Psoas muscle (tissue), 7 donors: ENCODE measurements at regions not wholly inside any gene's neighbourhood (a gene's known extent, or its start where the extent isn't known, plus 50 kb on each side); places are given as distances from the start of the nearest gene placed in this dataset.

Source experiments
- ATAC-seq, 4 donors: fragments of 200-7000 bp; cut with Tn5 transposase; one replicate each; pipeline ENCODE4 v1.9.1; 2020; ENCODE audit warnings: moderate library complexity in 3 of 4, mild to moderate bottlenecking in 2 of 4
- DNase-seq, 2 donors: peaks; one replicate each; pipeline ENCODE4 v3.0.0-alpha.2; 2020
- H3K27ac ChIP-seq: fragments of 200-600 bp; one replicate; pipeline ENCODE4 v1.8.0; 2022
- H3K27me3 ChIP-seq, 3 donors: fragments of 200-600 bp in 1 of 3; one replicate each; pipeline versions ENCODE4 v1.6.1 to v1.8.0; 2013 to 2022; ENCODE audit warnings: low read length in 2 of 3, mild to moderate bottlenecking in 2 of 3, moderate library complexity in 1 of 3; ENCODE audit not compliant: insufficient read depth in 3 of 3
- H3K36me3 ChIP-seq, 2 donors: fragments of 200-600 bp in 1 of 2; one replicate each; pipeline versions ENCODE4 v1.6.1 to v1.8.0; 2013 to 2022; ENCODE audit warnings: low read depth in 1 of 2, mild to moderate bottlenecking in 1 of 2, moderate library complexity in 1 of 2; ENCODE audit not compliant: insufficient read depth in 1 of 2
- H3K4me1 ChIP-seq: fragments of 200-600 bp; one replicate; pipeline ENCODE4 v1.8.0; 2022
- H3K4me3 ChIP-seq: fragments of 200-600 bp; one replicate; pipeline ENCODE4 v1.8.0; 2022; ENCODE audit warnings: mild to moderate bottlenecking
- H3K9me3 ChIP-seq: fragments of 200-600 bp; one replicate; pipeline ENCODE4 v1.8.0; 2022
- CTCF ChIP-seq: fragments of 200-600 bp; IDR thresholded peaks from one replicate; pipeline ENCODE4 v1.8.0; 2022; ENCODE audit warnings: antibody characterized with exemption
- WGBS, 3 donors: extraction: QIAGEN DNeasy Blood & Tissue Kit; methylation state at CpG; one replicate each; pipeline versions ENCODE4 v1.1.6 to v1.1.7; 2013; 5-methylcytosine and 5-hydroxymethylcytosine counted together
- intact Hi-C, 2 donors: fragments of 100-400 bp; cut with DNase I; formaldehyde crosslinking; loops; one replicate each; pipeline versions ENCODE4 v1.11.0 to v1.14.2; 2022
- donor health status: healthy with polysubstance abuse.
- donor health status: DM: no; HTN: no; CAD: no; lungs with moderate emphysema.
- donor health status: Bipolar disorder and iron deficiency.
- donor health status: healthy.
- donor health status: DM: yes; HTN: yes; CAD: no.
- donor health status: DM: no; HTN: no; CAD: no.
- donor health status: DM: yes; HTN: yes; CAD: no.

- Histone ChIP-seq H3K4me1 (no peaks in the 10 kb centered on the region), H3K4me3 (no peak overlapping the region), H3K36me3 (no peaks in the 10 kb centered on the region), H3K9me3 (no peaks in the 10 kb centered on the region), H3K27me3 (no peaks in the 10 kb centered on the region), H3K27ac (no peak overlapping the region)
- TF ChIP-seq CTCF, result no peak
- intact Hi-C loops, result no loop called here
- WGBS, 3 donors, result 62 to 70% (median 67%) methylated on average over 2 of the region's 2 CpGs
- DNase-seq, result no peak
- ATAC-seq, result no peak
Measured at GRCh38 chr2:7517851-7518250, 600.6 kb downstream of the RNF144A start.

GRCh38 chr2:7523481-7524120 is 606.4 kb downstream of the RNF144A start:
- intact Hi-C loops, result no loop called here
- no peaks in the 10 kb centered on the region for H3K4me1 ChIP-seq
- no peak overlapping the region for H3K4me3 ChIP-seq
- H3K9me3 ChIP-seq, result no peaks in the 10 kb centered on the region
- no peak overlapping the region for H3K27ac ChIP-seq
- no peaks in the 10 kb centered on the region for H3K36me3 ChIP-seq
- no peak for ATAC-seq
- TF ChIP-seq CTCF, result no peak
- H3K27me3 ChIP-seq, result no peaks in the 10 kb centered on the region
- WGBS, 3 donors, result 69 to 75% (median 71%) methylated on average over 12 of the region's 12 CpGs
- no peak for DNase-seq

DNA sequence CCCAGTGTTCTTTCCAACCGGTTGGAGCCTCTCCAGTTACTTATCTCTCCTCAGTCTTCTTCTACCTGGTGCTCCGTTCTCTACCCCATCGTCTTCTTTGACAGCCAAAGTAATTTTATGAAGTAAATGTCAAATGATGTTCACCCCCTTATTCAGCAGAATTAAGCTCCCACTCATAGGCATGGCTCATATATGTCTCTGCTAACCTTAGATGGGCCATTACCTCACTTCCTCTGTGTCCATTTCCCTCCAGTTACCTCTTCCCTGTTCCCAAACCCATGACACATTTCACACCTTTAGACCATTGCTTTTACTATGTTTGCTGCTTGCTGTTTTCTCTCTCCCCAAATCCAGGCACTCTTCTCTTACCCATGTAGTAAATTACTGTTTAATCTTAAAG is 607.0 kb downstream of the RNF144A start:
- H3K4me3 ChIP-seq, result no peak overlapping the region
- DNase-seq (no peak), ATAC-seq (no peak)
- WGBS, 3 donors, result 83 to 99% (median 91%) methylated on average over 3 of the region's 3 CpGs
- H3K27ac ChIP-seq, result no peak overlapping the region
- no peaks in the 10 kb centered on the region for H3K9me3 ChIP-seq
- H3K27me3 ChIP-seq, result no peaks in the 10 kb centered on the region
- TF ChIP-seq CTCF, result no peak
- no peaks in the 10 kb centered on the region for H3K4me1 ChIP-seq
- H3K36me3 ChIP-seq, result no peaks in the 10 kb centered on the region
- intact Hi-C loops, result no loop called here

- H3K4me3 ChIP-seq, result no peak overlapping the region
- H3K4me1 ChIP-seq, result no peaks in the 10 kb centered on the region
- ATAC-seq, result no peak
- intact Hi-C loops, result no loop called here
- H3K27me3 ChIP-seq, result no peaks in the 10 kb centered on the region
- no peaks in the 10 kb centered on the region for H3K36me3 ChIP-seq
- 77 to 85% (median 81%) methylated on average over 1 of the region's 1 CpG for WGBS, 3 donors
- no peak overlapping the region for H3K27ac ChIP-seq
- DNase-seq, result no peak
- TF ChIP-seq CTCF, result no peak
- H3K9me3 ChIP-seq, result peaks cover 2% of the 10 kb centered on the region
Measured at GRCh38 chr2:7525746-7526145, 608.5 kb downstream of the RNF144A start.

DNA sequence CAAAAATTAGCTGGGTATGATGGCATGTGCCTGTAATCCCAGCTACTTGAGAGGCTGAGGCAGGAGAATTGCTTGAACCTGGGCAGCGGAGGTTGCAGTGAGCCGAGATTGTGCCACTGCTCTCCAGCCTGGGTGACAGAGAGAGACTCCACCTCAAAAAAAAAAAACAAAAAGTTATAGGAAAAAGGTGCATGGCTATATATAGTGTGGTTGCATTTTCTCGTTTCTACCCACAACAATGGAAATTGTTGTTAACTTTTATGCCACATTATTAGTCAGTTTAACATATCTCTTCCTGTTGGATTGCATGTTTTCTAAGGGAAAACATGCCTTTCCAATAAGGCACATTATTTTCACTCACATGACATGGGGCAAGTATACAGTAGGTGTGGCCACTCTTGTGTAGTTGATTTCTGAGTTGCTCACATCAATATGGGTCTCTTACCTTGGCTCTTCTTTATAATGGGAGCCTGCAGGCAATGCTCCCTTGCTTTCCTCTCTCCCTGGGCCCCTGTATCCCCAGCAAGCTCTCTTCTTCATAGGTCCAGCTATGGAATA is 610.0 kb downstream of the RNF144A start:
- 80 to 86% (median 82%) methylated on average over 3 of the region's 3 CpGs for WGBS, 3 donors
- Histone ChIP-seq H3K27ac (no peak overlapping the region), H3K9me3 (peaks cover 7% of the 10 kb centered on the region), H3K4me3 (no peak overlapping the region), H3K27me3 (no peaks in the 10 kb centered on the region), H3K4me1 (no peaks in the 10 kb centered on the region), H3K36me3 (no peaks in the 10 kb centered on the region)
- intact Hi-C loops, result no loop called here
- ATAC-seq, result no peak
- no peak for DNase-seq
- no peak for TF ChIP-seq CTCF
